Stimulated activated CD8-positive, alpha-beta memory T cell treated with anti-CD3 and anti-CD28 coated beads, Interleukin-15, amount 100 ng/mL, for 1 hour (primary cell): ENCODE measurements at regions not wholly inside any gene's neighbourhood (a gene's known extent, or its start where the extent isn't known, plus 50 kb on each side); places are given as distances from the start of the nearest gene placed in this dataset.
"Not testable (repeated sequence)": the region's sequence is repeated elsewhere in the genome, so short reads cannot be mapped to it uniquely, and the experiment has no call there.

Experiments
- DNase-seq: peaks from one replicate; pipeline ENCODE4 v3.0.0-alpha.2; 2020; ENCODE audit warnings: low read depth

- DNase-seq = not testable (repeated sequence)
Measured at GRCh38 chr4:111961026-111961425, 184.2 kb upstream of the FAM241A start.

- no peak for DNase-seq
Measured at GRCh38 chr4:111961809-111962208, 183.4 kb upstream of the FAM241A start.

GRCh38 chr4:111963158-111963700 is 182.0 kb upstream of the FAM241A start:
- DNase-seq = no peak

- no peak for DNase-seq
Measured at GRCh38 chr4:111977419-111977965, 167.8 kb upstream of the FAM241A start.

GRCh38 chr4:111979921-111980320 is 165.3 kb upstream of the FAM241A start:
- no peak for DNase-seq

- no peak for DNase-seq
Measured at GRCh38 chr4:111982089-111982488, 163.2 kb upstream of the FAM241A start.

GRCh38 chr4:111984169-111984819 is 161.0 kb upstream of the FAM241A start:
- DNase-seq = no peak

- no peak for DNase-seq
Measured at GRCh38 chr4:111985426-111985825, 159.8 kb upstream of the FAM241A start.

- DNase-seq = no peak
Measured at GRCh38 chr4:111986095-111986494, 159.2 kb upstream of the FAM241A start.

- DNase-seq = no peak
Measured at GRCh38 chr4:111988514-111988913, 156.7 kb upstream of the FAM241A start.

GRCh38 chr4:111989817-111990216 is 155.4 kb upstream of the FAM241A start:
- DNase-seq = no peak

GRCh38 chr4:111991163-111991562 is 154.1 kb upstream of the FAM241A start:
- DNase-seq = no peak

- DNase-seq = no peak
Measured at GRCh38 chr4:111991797-111992196, 153.5 kb upstream of the FAM241A start.

- DNase-seq = no peak
Measured at GRCh38 chr4:111992351-111993168, 152.7 kb upstream of the FAM241A start.

GRCh38 chr4:111994392-111994791 is 150.9 kb upstream of the FAM241A start:
- no peak for DNase-seq

- no peak for DNase-seq
Measured at GRCh38 chr4:111997785-111998184, 147.5 kb upstream of the FAM241A start.

GRCh38 chr4:111999801-112000200 is 145.5 kb upstream of the FAM241A start:
- no peak for DNase-seq

- no peak for DNase-seq
Measured at GRCh38 chr4:112001041-112001440, 144.2 kb upstream of the FAM241A start.

GRCh38 chr4:112002248-112002661 is 143.0 kb upstream of the FAM241A start:
- DNase-seq = no peak

- no peak for DNase-seq
Measured at GRCh38 chr4:112003231-112003907, 141.9 kb upstream of the FAM241A start.

- DNase-seq = no peak
Measured at GRCh38 chr4:112005027-112005426, 140.2 kb upstream of the FAM241A start.

- DNase-seq = no peak
Measured at GRCh38 chr4:112007391-112007790, 137.9 kb upstream of the FAM241A start.
